ENCODE measurements at regions not wholly inside any gene's neighbourhood (a gene's known extent, or its start where the extent isn't known, plus 50 kb on each side); places are given as distances from the start of the nearest gene placed in this dataset.

GRCh38 chr10:131620314-131620713, 280.5 kb upstream of the PPP2R2D start:
- H3K4me3 ChIP-seq (ENCODE audit: control insufficient read depth, low read depth, low read length), result no peak overlapping the region
- DNase-seq (ENCODE audit: low read depth), result no peak
- no peak for TF ChIP-seq CTCF (IDR thresholded peaks at IDR 0.05; ENCODE audit: control insufficient read depth, insufficient read depth, low read depth, low read length, missing control alignments)

DNA sequence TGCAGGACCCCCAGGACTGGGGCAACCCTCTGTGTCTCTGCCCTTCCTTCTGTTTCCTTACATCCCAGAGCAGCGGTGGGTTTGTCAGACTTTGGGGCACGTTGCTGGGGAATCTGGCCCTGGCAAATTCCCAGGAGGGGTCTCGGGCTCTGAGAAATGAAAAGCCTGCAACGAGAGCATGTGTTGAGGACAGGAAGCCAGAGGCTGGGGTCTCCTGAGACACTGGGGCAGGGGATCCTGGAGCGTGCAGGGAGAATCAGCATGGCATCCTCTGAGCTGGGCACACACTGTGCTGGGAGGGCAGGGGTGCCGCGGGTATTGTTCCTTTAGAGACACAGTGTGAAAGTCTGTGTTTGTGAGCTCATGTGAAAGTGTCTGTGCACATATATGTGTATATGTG, 279.9 kb upstream of the PPP2R2D start:
- H3K4me3 ChIP-seq (ENCODE audit: control insufficient read depth, low read depth, low read length), result no peak overlapping the region
- no peak for TF ChIP-seq CTCF (IDR thresholded peaks at IDR 0.05; ENCODE audit: control insufficient read depth, insufficient read depth, low read depth, low read length, missing control alignments)
- no peak for DNase-seq (ENCODE audit: low read depth)

DNA sequence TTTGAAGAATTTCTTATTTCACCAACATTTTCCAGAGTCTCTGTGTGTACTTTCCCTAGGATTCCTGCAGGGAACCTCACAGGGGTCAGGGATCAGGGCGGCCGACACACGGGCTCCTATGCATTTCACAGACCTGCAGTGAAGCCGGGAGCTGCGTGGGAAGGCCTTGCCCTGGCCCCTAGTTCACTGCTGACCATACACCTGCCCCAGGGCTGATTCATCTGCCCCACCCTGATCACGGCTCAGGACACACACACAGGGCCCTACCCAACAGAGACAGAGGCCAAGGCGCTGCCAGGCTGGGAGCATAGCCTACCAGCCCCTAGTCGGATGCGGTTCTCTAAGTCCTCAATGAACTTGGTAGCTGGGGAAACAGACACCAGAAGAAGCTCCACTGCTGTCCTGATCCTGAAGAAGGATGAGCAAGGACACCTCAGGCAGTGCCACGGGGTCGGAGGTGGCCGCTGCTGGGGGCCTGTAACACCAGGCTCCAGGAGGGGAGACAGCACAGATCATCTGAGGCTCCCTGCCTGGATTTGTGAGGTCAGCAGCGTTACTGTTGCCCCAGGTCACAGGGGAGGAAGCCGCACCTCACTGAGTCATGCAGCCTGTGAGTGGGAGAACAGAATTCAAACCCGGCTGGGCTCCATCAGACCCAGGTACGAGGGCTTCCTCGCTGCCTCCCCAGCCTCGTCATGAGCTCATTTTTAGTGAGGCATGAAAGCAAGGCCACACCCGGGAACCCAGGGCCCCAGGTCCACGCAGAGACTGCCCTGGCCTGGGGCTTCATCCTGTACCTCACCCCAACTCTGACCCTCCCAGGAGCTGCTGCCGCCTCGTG, 278.8 kb upstream of the PPP2R2D start:
- no peak for DNase-seq (ENCODE audit: low read depth)
- TF ChIP-seq CTCF (IDR thresholded peaks at IDR 0.05; ENCODE audit: control insufficient read depth, insufficient read depth, low read depth, low read length, missing control alignments), result no peak
- no peak overlapping the region for H3K4me3 ChIP-seq (ENCODE audit: control insufficient read depth, low read depth, low read length)

DNA sequence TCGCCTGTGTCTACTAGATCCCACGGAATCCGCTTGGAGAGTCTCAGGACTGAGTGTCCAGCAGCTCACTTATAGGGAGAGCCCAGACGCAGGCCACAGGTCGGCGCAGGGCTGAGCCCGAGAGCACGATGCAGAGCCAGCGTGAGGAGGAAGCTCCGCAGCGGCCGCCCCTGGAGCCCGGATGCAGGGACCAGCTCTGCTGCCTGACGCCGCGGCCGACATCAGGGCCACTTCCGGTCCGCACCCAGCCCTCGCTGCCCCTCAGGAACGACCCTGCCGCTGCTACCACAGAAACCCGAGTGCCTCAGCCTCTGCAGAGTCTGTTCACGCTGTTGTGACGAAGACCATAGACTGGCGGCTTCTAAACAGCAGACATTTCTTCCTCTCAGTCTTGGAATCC, 275.8 kb upstream of the PPP2R2D start:
- DNase-seq (ENCODE audit: low read depth), result no peak
- no peak overlapping the region for H3K4me3 ChIP-seq (ENCODE audit: control insufficient read depth, low read depth, low read length)
- no peak for TF ChIP-seq CTCF (IDR thresholded peaks at IDR 0.05; ENCODE audit: control insufficient read depth, insufficient read depth, low read depth, low read length, missing control alignments)

DNA sequence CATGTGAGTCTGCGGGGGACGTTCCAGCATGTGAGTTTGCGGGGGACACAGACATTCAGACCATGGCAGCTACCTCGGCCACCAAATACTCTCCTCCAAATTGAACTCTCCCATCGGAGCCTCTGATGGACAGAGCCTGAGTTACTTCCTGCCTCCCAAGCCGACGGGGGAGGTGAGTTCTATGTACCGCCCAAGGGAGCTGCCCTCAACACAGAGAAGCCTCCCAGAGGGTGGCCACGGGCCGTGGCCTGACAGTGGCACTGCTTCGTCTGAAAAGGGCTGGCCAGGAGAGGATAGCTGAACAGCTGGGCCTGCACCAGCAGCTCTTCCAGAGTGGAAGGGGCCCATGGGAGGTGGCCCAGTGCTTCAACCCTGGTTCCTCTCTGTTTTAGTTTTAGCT, 274.5 kb upstream of the PPP2R2D start:
- no peak overlapping the region for H3K4me3 ChIP-seq (ENCODE audit: control insufficient read depth, low read depth, low read length)
- no peak for TF ChIP-seq CTCF (IDR thresholded peaks at IDR 0.05; ENCODE audit: control insufficient read depth, insufficient read depth, low read depth, low read length, missing control alignments)
- no peak for DNase-seq (ENCODE audit: low read depth)

GRCh38 chr10:131629026-131629770, 271.6 kb upstream of the PPP2R2D start:
- no peak for DNase-seq (ENCODE audit: low read depth)

More at GRCh38 chr10:131629026-131629770, 271.6 kb upstream of the PPP2R2D start:
- no peak for TF ChIP-seq CTCF (IDR thresholded peaks at IDR 0.05; ENCODE audit: control insufficient read depth, insufficient read depth, low read depth, low read length, missing control alignments)
- H3K4me3 ChIP-seq (ENCODE audit: control insufficient read depth, low read depth, low read length), result no peak overlapping the region

Measured in AG09309 (cell line).